HEK293 (cell line): ENCODE measurements at regions not wholly inside any gene's neighbourhood (a gene's known extent, or its start where the extent isn't known, plus 50 kb on each side); places are given as distances from the start of the nearest gene placed in this dataset.

ENCODE experiments used
- IKZF3 ChIP-seq: fragments of 450-650 bp; IDR thresholded peaks from 2 replicates; pipeline ENCODE4 v1.5.0; 2018; ENCODE audit warnings: missing biosample characterization, mild to moderate bottlenecking, missing genetic modification characterization, moderate library complexity
- KLF16 ChIP-seq: fragments of 450-650 bp; formaldehyde crosslinking; IDR thresholded peaks from 2 replicates; pipeline ENCODE4 v1.5.1; 2017; ENCODE audit warnings: missing biosample characterization, missing genetic modification characterization
- PRDM2 ChIP-seq: fragments of 450-650 bp; formaldehyde crosslinking; IDR thresholded peaks from 2 replicates; pipeline ENCODE4 v1.5.1; 2016; ENCODE audit warnings: missing biosample characterization, missing genetic modification characterization, borderline replicate concordance
- RBAK ChIP-seq: fragments of 450-650 bp; formaldehyde crosslinking; IDR thresholded peaks from 2 replicates; pipeline ENCODE4 v1.5.1; 2016; ENCODE audit warnings: missing biosample characterization, missing genetic modification characterization
- SCRT1 ChIP-seq: fragments of 450-650 bp; formaldehyde crosslinking; IDR thresholded peaks from 2 replicates; pipeline ENCODE4 v1.5.1; 2016; ENCODE audit warnings: missing biosample characterization, missing genetic modification characterization, borderline replicate concordance
- ZBTB11 ChIP-seq: fragments of 450-650 bp; formaldehyde crosslinking; conservative IDR thresholded peaks from 2 replicates; pipeline ENCODE4 v1.5.1; 2016; ENCODE audit warnings: low read depth, missing biosample characterization, missing genetic modification characterization
- ZBTB26 ChIP-seq: fragments of 450-650 bp; formaldehyde crosslinking; optimal IDR thresholded peaks from 2 replicates; pipeline ENCODE3; 2016; ENCODE audit warnings: missing biosample characterization, mild to moderate bottlenecking, missing genetic modification characterization
- ZBTB44 ChIP-seq: fragments of 450-650 bp; IDR thresholded peaks from 2 replicates; pipeline ENCODE4 v1.5.1; 2018; ENCODE audit warnings: missing biosample characterization, mild to moderate bottlenecking, missing genetic modification characterization
- ZBTB8A ChIP-seq: fragments of 450-650 bp; formaldehyde crosslinking; IDR thresholded peaks from 2 replicates; pipeline ENCODE4 v1.5.1; 2016; ENCODE audit warnings: missing biosample characterization, missing genetic modification characterization
- ZFHX2 ChIP-seq: fragments of 450-650 bp; formaldehyde crosslinking; conservative IDR thresholded peaks from 2 replicates; pipeline ENCODE4 v1.5.1; 2016; ENCODE audit warnings: missing biosample characterization, missing genetic modification characterization
- ZIC2 ChIP-seq: fragments of 450-650 bp; formaldehyde crosslinking; IDR thresholded peaks from 2 replicates; pipeline ENCODE4 v1.5.1; 2016; ENCODE audit warnings: missing biosample characterization, missing genetic modification characterization
- ZNF140 ChIP-seq: fragments of 450-650 bp; formaldehyde crosslinking; IDR thresholded peaks from 2 replicates; pipeline ENCODE4 v1.5.1; 2016; ENCODE audit warnings: missing biosample characterization, missing genetic modification characterization
- ZNF202 ChIP-seq: fragments of 450-650 bp; formaldehyde crosslinking; IDR thresholded peaks from 2 replicates; pipeline ENCODE4 v1.5.1; 2016; ENCODE audit warnings: missing biosample characterization, missing genetic modification characterization, borderline replicate concordance
- ZNF239 ChIP-seq: fragments of 450-650 bp; formaldehyde crosslinking; IDR thresholded peaks from 2 replicates; pipeline ENCODE4 v1.5.1; 2016; ENCODE audit warnings: missing biosample characterization, missing genetic modification characterization
- ZNF350 ChIP-seq: fragments of 450-650 bp; formaldehyde crosslinking; IDR thresholded peaks from 2 replicates; pipeline ENCODE4 v1.5.0; 2017; ENCODE audit warnings: missing biosample characterization, mild to moderate bottlenecking, missing genetic modification characterization
- ZNF394 ChIP-seq: fragments of 450-650 bp; formaldehyde crosslinking; IDR thresholded peaks from 2 replicates; pipeline ENCODE4 v1.5.1; 2016; ENCODE audit warnings: missing biosample characterization, missing genetic modification characterization, mild to moderate bottlenecking, moderate library complexity, borderline replicate concordance
- ZNF423 ChIP-seq: fragments of 450-650 bp; formaldehyde crosslinking; IDR thresholded peaks from 2 replicates; pipeline ENCODE4 v1.5.1; 2016; ENCODE audit warnings: missing biosample characterization, missing genetic modification characterization
- ZNF433 ChIP-seq: fragments of 450-650 bp; formaldehyde crosslinking; IDR thresholded peaks from 2 replicates; pipeline ENCODE4 v1.5.1; 2016; ENCODE audit warnings: missing biosample characterization, missing genetic modification characterization, low read depth
- ZNF473 ChIP-seq: fragments of 450-650 bp; formaldehyde crosslinking; IDR thresholded peaks from 2 replicates; pipeline ENCODE4 v1.5.1; 2017; ENCODE audit warnings: missing biosample characterization, missing genetic modification characterization
- ZNF549 ChIP-seq: fragments of 450-650 bp; IDR thresholded peaks from 2 replicates; pipeline ENCODE4 v1.5.1; 2018; ENCODE audit warnings: missing biosample characterization, missing genetic modification characterization, mild to moderate bottlenecking, inconsistent platforms, moderate library complexity
- ZNF561 ChIP-seq: fragments of 450-650 bp; IDR thresholded peaks from 2 replicates; pipeline ENCODE4 v1.5.1; 2018; ENCODE audit warnings: missing biosample characterization, missing genetic modification characterization, borderline replicate concordance
- ZNF629 ChIP-seq: fragments of 450-650 bp; formaldehyde crosslinking; IDR thresholded peaks from 2 replicates; pipeline ENCODE4 v1.5.1; 2017; ENCODE audit warnings: missing biosample characterization, missing genetic modification characterization
- ZNF701 ChIP-seq: fragments of 450-650 bp; formaldehyde crosslinking; IDR thresholded peaks from 2 replicates; pipeline ENCODE4 v1.5.1; 2016; ENCODE audit warnings: missing biosample characterization, missing genetic modification characterization
- ZNF704 ChIP-seq: fragments of 450-650 bp; formaldehyde crosslinking; IDR thresholded peaks from 2 replicates; pipeline ENCODE4 v1.5.1; 2016; ENCODE audit warnings: missing biosample characterization, missing genetic modification characterization
- ZNF76 ChIP-seq: fragments of 450-650 bp; formaldehyde crosslinking; IDR thresholded peaks from 2 replicates; pipeline ENCODE4; 2016; ENCODE audit warnings: low read depth, missing biosample characterization, missing genetic modification characterization, borderline replicate concordance
- TF ChIP-seq, protein P1 (sequence below): fragments of 450-650 bp; formaldehyde crosslinking; IDR thresholded peaks from 2 replicates; pipeline ENCODE4 v1.5.1; 2017; ENCODE audit warnings: missing biosample characterization, missing genetic modification characterization

- TF ChIP-seq ZBTB26 (no peak), ZBTB44 (no peak), ZNF549 (tag by site-specific recombination) (no peak), ZNF76 (tag by site-specific recombination) (no peak), ZNF561 (tag by site-specific recombination) (0 out of 2 replicates have a peak, but pooled peaks have one; percentile 52), ZNF433 (tag by site-specific recombination) (no peak), ZBTB8A (tag by site-specific recombination) (peak; percentile 45), ZNF140 (tag by site-specific recombination) (no peak), RBAK (tag by site-specific recombination) (no peak), ZNF473 (no peak), IKZF3 (tag by site-specific recombination) (no peak), ZFHX2 (tag by site-specific recombination) (no peak), ZNF202 (tag by site-specific recombination) (no peak), ZNF701 (tag by site-specific recombination) (no peak), ZIC2 (peak; percentile 72), SCRT1 (tag by site-specific recombination) (peak; percentile 43; the same call in 1 of the 2 replicates), ZBTB11 (tag by site-specific recombination) (no peak), ZNF394 (no peak), KLF16 (tag by site-specific recombination) (no peak), PRDM2 (no peak), ZNF350 (tag by site-specific recombination) (no peak), ZNF629 (tag by site-specific recombination) (peak; percentile 47; the same call in 1 of the 2 replicates), ZNF704 (no peak), ZNF239 (tag by site-specific recombination) (no peak), ZNF423 (tag by site-specific recombination) (no peak)
- TF ChIP-seq, protein P1, sequence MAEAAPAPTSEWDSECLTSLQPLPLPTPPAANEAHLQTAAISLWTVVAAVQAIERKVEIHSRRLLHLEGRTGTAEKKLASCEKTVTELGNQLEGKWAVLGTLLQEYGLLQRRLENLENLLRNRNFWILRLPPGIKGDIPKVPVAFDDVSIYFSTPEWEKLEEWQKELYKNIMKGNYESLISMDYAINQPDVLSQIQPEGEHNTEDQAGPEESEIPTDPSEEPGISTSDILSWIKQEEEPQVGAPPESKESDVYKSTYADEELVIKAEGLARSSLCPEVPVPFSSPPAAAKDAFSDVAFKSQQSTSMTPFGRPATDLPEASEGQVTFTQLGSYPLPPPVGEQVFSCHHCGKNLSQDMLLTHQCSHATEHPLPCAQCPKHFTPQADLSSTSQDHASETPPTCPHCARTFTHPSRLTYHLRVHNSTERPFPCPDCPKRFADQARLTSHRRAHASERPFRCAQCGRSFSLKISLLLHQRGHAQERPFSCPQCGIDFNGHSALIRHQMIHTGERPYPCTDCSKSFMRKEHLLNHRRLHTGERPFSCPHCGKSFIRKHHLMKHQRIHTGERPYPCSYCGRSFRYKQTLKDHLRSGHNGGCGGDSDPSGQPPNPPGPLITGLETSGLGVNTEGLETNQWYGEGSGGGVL: no peak
These were observed 2308.1 kb upstream of the AGA start (continued) for GRCh38 chr4:179750374-179750773.
